ENCODE measurements at regions not wholly inside any gene's neighbourhood (a gene's known extent, or its start where the extent isn't known, plus 50 kb on each side); places are given as distances from the start of the nearest gene placed in this dataset.

DNA sequence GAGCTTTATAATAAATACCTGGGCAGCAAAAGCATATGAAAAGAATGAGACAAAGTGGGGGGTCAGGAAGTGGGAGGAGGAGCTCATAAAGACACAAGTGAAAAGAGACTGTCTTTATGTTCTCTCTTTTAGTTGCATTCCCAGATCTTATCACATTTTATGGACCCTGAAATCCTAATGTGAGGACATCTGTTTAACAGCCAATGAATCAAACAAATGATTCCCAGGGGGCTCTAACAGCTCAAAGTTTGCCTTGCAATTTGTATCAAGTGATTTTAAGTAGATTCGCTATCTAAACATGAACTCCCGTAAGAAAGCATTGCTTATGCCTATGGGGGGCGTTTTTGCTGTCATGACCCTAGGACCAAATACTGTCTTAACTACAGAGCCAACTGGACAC is 332.3 kb upstream of the CNTN4 start:
- H3K27ac ChIP-seq (ENCODE audit: low read length): no peak overlapping the region
- no peaks in the 10 kb centered on the region for H3K9me2 ChIP-seq (ENCODE audit: insufficient read depth, low read length)
- H3K9me3 ChIP-seq (ENCODE audit: low read length): no peaks in the 10 kb centered on the region
- H3F3A ChIP-seq (ENCODE audit: insufficient read depth, low read length, poor library complexity, severe bottlenecking): no peaks in the 10 kb centered on the region
- H3K4me2 ChIP-seq (ENCODE audit: low read length): no peak overlapping the region
- no peak overlapping the region for H2AFZ ChIP-seq (ENCODE audit: low read depth, low read length)
- H3K4me3 ChIP-seq (ENCODE audit: low read length): no peak overlapping the region
- no peaks in the 10 kb centered on the region for H4K20me1 ChIP-seq (ENCODE audit: insufficient read depth)
- H3K36me3 ChIP-seq (ENCODE audit: insufficient read depth, low read length): no peaks in the 10 kb centered on the region
- TF ChIP-seq TAF1 (IDR thresholded peaks at IDR 0.05; ENCODE audit: low read depth) (no peak), MXI1 (conservative IDR thresholded peaks at IDR 0.05; ENCODE audit: poor library complexity, severe bottlenecking) (no peak), EZH2 (IDR thresholded peaks at IDR 0.05; ENCODE audit: borderline replicate concordance, insufficient read depth, low read length, poor library complexity, severe bottlenecking) (no peak), EP300 (conservative IDR thresholded peaks at IDR 0.05; ENCODE audit: poor library complexity, severe bottlenecking) (no peak), POLR2AphosphoS5 (IDR thresholded peaks at IDR 0.05) (no peak), SMC3 (conservative IDR thresholded peaks at IDR 0.05; ENCODE audit: poor library complexity) (no peak)
- TF ChIP-seq, protein P1, sequence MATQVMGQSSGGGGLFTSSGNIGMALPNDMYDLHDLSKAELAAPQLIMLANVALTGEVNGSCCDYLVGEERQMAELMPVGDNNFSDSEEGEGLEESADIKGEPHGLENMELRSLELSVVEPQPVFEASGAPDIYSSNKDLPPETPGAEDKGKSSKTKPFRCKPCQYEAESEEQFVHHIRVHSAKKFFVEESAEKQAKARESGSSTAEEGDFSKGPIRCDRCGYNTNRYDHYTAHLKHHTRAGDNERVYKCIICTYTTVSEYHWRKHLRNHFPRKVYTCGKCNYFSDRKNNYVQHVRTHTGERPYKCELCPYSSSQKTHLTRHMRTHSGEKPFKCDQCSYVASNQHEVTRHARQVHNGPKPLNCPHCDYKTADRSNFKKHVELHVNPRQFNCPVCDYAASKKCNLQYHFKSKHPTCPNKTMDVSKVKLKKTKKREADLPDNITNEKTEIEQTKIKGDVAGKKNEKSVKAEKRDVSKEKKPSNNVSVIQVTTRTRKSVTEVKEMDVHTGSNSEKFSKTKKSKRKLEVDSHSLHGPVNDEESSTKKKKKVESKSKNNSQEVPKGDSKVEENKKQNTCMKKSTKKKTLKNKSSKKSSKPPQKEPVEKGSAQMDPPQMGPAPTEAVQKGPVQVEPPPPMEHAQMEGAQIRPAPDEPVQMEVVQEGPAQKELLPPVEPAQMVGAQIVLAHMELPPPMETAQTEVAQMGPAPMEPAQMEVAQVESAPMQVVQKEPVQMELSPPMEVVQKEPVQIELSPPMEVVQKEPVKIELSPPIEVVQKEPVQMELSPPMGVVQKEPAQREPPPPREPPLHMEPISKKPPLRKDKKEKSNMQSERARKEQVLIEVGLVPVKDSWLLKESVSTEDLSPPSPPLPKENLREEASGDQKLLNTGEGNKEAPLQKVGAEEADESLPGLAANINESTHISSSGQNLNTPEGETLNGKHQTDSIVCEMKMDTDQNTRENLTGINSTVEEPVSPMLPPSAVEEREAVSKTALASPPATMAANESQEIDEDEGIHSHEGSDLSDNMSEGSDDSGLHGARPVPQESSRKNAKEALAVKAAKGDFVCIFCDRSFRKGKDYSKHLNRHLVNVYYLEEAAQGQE (IDR thresholded peaks at IDR 0.05; ENCODE audit: borderline replicate concordance): no peak
- TF ChIP-seq, protein P2, sequence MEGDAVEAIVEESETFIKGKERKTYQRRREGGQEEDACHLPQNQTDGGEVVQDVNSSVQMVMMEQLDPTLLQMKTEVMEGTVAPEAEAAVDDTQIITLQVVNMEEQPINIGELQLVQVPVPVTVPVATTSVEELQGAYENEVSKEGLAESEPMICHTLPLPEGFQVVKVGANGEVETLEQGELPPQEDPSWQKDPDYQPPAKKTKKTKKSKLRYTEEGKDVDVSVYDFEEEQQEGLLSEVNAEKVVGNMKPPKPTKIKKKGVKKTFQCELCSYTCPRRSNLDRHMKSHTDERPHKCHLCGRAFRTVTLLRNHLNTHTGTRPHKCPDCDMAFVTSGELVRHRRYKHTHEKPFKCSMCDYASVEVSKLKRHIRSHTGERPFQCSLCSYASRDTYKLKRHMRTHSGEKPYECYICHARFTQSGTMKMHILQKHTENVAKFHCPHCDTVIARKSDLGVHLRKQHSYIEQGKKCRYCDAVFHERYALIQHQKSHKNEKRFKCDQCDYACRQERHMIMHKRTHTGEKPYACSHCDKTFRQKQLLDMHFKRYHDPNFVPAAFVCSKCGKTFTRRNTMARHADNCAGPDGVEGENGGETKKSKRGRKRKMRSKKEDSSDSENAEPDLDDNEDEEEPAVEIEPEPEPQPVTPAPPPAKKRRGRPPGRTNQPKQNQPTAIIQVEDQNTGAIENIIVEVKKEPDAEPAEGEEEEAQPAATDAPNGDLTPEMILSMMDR (IDR thresholded peaks at IDR 0.05; ENCODE audit: poor library complexity, severe bottlenecking): no peak
- H3K27me3 ChIP-seq (ENCODE audit: insufficient read depth, low read depth, low read length): no peaks in the 10 kb centered on the region
- H3K9ac ChIP-seq (ENCODE audit: low read length): no peak overlapping the region
- no peaks in the 10 kb centered on the region for H3K79me2 ChIP-seq (replicated peaks; ENCODE audit: insufficient read depth, low read length)

DNA sequence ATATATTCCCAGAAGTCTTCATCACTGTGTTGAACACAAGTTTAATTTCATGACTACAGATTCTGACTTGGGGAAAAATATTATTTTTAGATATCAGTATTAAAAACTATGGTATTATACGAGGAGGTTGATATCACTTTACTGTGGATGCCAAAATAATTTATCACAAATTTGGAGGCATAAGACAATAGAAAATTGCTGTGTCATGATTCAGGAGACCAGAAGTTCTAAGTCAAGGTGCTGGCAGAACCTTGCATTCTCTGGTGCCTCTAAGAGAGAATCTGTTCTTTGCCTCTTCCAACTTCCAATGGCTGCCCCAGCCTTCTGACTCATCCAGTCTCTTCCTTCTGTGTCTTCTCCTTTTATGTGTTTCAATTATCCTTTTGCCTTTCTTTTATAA is 325.0 kb upstream of the CNTN4 start:
- Histone ChIP-seq H3K79me2 (replicated peaks; ENCODE audit: insufficient read depth, low read length) (no peaks in the 10 kb centered on the region), H3F3A (ENCODE audit: insufficient read depth, low read length, poor library complexity, severe bottlenecking) (no peaks in the 10 kb centered on the region), H3K9ac (ENCODE audit: low read length) (no peak overlapping the region), H3K27me3 (ENCODE audit: insufficient read depth, low read depth, low read length) (no peaks in the 10 kb centered on the region), H3K4me3 (ENCODE audit: low read length) (no peak overlapping the region), H3K9me3 (ENCODE audit: low read length) (no peaks in the 10 kb centered on the region), H3K9me2 (ENCODE audit: insufficient read depth, low read length) (no peaks in the 10 kb centered on the region), H4K20me1 (ENCODE audit: insufficient read depth) (no peaks in the 10 kb centered on the region), H3K4me2 (ENCODE audit: low read length) (no peak overlapping the region), H3K36me3 (ENCODE audit: insufficient read depth, low read length) (no peaks in the 10 kb centered on the region), H3K27ac (ENCODE audit: low read length) (no peak overlapping the region), H2AFZ (ENCODE audit: low read depth, low read length) (no peak overlapping the region)
- TF ChIP-seq, protein P1 (IDR thresholded peaks at IDR 0.05; ENCODE audit: borderline replicate concordance): no peak
- TF ChIP-seq RAD21 (conservative IDR thresholded peaks at IDR 0.05): no peak
- no peak for TF ChIP-seq MXI1 (conservative IDR thresholded peaks at IDR 0.05; ENCODE audit: poor library complexity, severe bottlenecking)
- no peak for TF ChIP-seq TAF1 (IDR thresholded peaks at IDR 0.05; ENCODE audit: low read depth)
- TF ChIP-seq, protein P2 (IDR thresholded peaks at IDR 0.05; ENCODE audit: poor library complexity, severe bottlenecking): no peak
- no peak for TF ChIP-seq EP300 (conservative IDR thresholded peaks at IDR 0.05; ENCODE audit: poor library complexity, severe bottlenecking)
- no peak for TF ChIP-seq EZH2 (IDR thresholded peaks at IDR 0.05; ENCODE audit: borderline replicate concordance, insufficient read depth, low read length, poor library complexity, severe bottlenecking)
- no peak for TF ChIP-seq SMC3 (conservative IDR thresholded peaks at IDR 0.05; ENCODE audit: poor library complexity)
- TF ChIP-seq POLR2AphosphoS5 (IDR thresholded peaks at IDR 0.05): no peak
